NK-92 treated with Interleukin-12 subunit alpha and Interleukin-12 subunit beta, amount 100 ng/mL, for 24 hours (cell line): ENCODE measurements at regions not wholly inside any gene's neighbourhood (a gene's known extent, or its start where the extent isn't known, plus 50 kb on each side); places are given as distances from the start of the nearest gene placed in this dataset.
"Not testable (repeated sequence)": the region's sequence is repeated elsewhere in the genome, so short reads cannot be mapped to it uniquely, and the experiment has no call there.

Source experiments
- DNase-seq: peaks from one replicate; lab custom pipeline; 2025; lab: John Stamatoyannopoulos, UW

DNA sequence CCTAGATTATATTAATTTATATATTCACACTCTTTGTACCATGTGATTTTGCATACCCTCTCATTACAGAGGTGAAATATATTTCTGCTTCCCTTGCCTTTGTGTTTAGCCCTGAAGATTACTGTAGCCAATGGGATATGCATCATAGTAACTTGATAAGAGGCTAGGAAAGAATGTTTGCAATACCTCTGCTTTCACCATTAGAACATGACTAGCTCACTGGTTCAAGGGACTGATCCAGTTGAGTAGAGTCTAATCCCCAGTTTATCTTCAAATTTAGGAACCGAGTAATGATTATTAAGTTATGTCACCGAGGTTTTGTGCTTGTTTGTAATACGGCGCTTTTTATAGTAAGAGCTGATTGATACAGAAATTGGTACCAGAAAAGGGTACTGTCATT lies 552.6 kb upstream of the GJE1 start:
- no peak for DNase-seq

GRCh38 chr6:141576751-141577150 lies 556.0 kb upstream of the GJE1 start:
- DNase-seq = no peak

DNA sequence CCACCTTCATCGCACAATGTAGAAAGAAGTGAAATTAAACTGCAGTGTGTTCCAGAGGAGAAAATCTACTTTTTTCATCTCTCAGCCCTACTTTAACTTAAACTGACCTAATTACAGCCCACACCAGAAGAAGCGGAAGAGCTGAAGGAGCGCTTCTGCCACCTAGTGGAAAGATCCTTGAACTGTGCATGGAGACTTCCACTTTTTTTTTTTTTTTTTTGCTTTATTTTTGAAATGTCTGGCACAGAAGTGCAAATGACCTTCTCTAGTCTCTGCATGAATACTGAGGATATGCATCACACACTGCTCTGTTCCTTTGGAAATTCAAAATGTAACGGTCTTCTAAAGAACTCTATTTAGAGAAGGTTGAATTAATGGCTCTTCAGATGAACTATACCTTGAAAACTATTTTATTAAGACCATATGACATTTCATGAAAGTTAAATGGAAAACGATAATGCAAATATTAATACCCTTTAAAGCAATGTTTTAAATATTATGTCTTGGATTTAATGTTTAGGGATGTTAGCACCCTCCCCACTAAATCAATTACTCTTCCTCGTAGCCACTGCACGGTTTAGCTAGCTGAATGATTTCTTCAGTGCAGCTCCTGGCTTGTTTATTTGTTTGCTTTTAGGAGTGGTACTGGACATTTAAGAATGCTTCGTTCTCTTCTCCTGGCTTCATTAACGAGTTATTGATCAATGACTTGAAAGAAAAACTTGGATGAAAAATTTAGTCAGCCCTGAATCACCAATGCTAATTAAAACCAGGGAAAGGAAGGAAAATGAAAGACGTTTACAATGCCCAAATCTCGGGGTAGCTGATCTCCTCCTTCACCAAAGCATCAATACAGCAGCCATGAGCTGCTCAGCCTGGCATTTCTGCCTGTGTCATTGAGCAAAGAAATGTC lies 569.6 kb upstream of the GJE1 start:
- DNase-seq = no peak

DNA sequence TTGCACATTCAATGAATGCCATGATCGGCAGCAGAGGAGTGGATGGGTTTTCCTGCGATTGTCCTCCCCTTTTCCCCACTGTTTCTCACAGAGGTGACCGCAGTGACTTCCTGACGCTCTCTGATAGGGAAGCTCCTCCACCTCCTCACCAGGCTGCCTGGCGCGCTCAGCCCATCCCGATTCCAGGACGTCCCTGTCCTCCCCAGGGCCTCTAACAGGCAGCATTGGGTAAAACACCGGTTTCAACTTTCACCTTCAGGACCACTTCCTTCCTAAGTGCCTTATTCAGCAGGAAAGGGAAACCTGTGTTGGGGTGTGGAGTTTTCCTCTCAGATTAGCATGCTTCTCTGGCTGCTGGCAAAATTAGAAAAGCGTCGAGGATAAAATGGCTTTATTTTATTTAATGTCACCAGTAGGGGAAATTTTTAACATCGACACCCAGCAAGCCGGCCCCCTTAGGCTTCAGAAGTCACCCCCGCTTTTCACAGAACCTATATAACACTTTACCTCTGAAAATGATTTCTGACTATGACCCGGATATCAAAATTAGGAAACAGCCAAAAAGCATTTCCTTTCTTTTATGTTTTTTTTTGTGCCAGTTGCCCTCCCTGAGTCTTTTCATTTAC lies 570.4 kb upstream of the GJE1 start:
- no peak for DNase-seq

DNA sequence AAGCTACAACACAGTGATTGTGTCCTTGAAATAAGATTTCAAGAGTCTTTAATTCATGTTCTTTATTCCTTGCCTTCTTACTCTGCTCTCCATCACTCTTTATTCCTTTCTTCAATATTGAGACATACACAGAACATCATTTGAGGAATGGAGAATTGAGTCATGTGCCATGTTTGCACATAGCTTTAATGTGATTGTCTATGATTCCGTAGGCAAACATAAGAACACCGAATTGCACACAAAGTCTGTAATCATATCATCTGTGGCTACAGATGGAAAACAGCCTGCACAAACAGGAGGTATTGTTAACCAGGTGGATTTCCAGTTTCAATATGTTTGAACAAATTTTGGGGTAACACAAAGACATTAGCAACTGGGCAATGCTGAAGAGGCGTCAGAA lies 571.6 kb upstream of the GJE1 start:
- no peak for DNase-seq

- no peak for DNase-seq
These were observed 580.3 kb upstream of the GJE1 start for GRCh38 chr6:141552463-141552862.

DNA sequence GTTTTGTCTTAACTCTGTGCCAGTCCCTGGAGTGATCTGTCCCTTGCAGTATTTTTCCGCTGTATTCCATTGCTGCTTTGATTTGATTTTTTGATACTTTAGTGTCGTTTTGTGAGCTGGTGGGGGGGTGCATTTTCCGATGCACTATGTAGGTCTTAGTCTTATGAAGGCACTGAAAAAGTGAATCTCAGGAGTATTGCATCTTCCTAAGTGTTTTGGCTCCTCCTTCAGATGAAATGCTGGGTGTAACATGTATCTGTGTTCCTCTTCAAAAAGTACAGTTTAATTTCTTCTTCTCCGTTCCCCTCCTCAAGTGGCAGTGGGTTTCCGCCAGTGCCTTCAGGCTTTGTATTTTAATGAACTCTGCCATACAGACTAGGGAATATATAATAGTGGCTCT lies 580.7 kb upstream of the GJE1 start:
- no peak for DNase-seq

GRCh38 chr6:141551318-141551717 lies 581.4 kb upstream of the GJE1 start:
- no peak for DNase-seq

DNA sequence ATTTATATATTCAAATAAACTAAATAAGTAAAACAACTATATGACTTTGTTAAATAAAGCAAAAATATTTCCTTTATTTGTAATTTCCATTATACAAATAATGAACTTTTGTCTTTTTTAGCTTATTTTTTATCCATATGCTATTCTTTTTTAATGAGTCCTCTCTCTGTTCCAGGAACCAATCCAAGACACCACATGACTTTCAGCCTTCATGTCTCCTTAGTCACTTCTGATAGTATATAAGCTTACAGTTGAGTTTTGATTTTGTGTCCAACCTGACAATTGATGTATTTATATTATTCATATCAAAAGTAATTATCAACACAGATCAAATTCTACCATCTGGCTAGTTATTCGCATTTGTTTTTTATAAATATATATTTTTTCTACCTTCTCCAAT lies 582.3 kb upstream of the GJE1 start:
- DNase-seq = no peak

GRCh38 chr6:141548966-141549365 lies 583.8 kb upstream of the GJE1 start:
- DNase-seq = no peak

- no peak for DNase-seq
These were observed 591.0 kb upstream of the GJE1 start for GRCh38 chr6:141541581-141542324.

DNA sequence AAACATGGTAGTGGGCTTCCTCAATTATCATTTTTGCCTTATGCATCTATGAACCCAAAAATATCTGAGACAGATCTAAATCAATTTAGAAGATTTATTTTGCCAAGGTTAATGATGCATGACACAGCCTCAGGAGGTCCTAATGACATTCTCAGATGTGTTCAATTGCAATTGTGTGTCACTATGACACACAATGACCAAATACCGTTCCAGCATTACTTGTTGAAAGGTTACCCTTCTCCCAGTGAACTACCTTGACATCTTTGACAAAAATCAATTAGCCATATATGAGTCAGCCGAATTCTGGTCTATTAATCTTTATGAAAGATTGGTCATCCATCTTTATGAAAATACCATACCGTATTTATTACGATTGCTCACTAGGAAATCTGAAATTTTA lies 592.5 kb upstream of the GJE1 start:
- no peak for DNase-seq

GRCh38 chr6:141539617-141540016 lies 593.1 kb upstream of the GJE1 start:
- DNase-seq = no peak

DNA sequence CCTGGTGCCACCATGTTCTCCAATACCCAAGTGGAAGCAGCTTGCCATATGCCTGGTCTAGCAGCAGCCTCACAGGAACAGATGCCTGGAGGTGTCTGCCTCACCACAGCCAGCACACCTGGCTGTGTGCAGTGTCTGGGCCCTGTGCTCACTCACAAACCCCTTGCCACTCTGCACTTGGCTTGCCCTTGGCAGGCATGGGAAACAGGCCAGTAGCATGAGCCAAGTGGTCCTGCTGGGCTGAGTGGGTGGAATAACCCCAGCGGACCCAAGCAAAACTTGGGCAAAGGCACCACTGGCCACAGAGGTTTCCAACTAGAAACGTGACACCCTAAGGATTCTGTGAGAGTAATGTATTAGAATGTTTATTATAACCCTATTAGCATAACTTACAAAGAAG lies 600.5 kb upstream of the GJE1 start:
- no peak for DNase-seq

DNA sequence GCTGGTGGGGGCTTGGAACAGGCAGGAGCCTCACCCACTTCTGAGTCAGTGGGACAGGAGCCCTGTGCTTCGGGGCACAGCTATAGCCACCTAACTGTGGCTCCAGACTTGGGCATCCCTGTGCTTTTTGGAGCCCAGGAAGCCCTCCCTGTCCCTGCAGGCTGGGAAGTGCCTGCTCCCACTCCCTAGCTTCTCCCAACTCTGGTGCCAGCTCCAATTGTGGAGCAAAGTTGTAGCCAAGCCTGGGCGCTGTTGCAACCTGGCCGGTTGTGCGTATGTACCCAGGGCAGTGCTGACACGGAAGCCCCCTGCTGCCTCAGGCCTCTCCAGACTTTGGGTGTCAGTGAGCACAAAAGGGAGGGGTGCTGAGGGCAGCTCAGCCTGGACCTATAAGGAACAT lies 601.7 kb upstream of the GJE1 start:
- no peak for DNase-seq

- DNase-seq = no peak
These were observed 604.1 kb upstream of the GJE1 start for GRCh38 chr6:141528596-141528995.

GRCh38 chr6:141526985-141527384 lies 605.7 kb upstream of the GJE1 start:
- DNase-seq = no peak

DNA sequence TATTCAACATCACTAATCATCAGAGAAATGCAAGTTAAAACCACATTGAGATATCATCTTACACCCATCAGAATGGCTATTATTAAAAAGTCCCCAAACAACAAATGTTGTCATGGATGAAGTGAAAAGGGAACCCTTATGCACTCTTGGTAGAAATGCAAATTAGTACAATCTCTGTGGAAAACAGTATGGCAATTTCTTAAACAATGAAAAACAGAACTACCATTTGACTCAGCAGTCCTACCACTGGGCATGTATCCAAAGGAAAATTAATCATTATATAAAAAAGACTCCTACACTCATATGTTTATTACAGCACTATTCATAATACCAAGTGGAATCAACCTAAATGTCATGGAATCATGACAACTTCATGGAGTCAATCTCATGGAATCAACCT lies 611.3 kb upstream of the GJE1 start:
- no peak for DNase-seq

- no peak for DNase-seq
These were observed 618.9 kb upstream of the GJE1 start for GRCh38 chr6:141513830-141514229.

GRCh38 chr6:141510803-141511202 lies 621.9 kb upstream of the GJE1 start:
- DNase-seq = no peak

DNA sequence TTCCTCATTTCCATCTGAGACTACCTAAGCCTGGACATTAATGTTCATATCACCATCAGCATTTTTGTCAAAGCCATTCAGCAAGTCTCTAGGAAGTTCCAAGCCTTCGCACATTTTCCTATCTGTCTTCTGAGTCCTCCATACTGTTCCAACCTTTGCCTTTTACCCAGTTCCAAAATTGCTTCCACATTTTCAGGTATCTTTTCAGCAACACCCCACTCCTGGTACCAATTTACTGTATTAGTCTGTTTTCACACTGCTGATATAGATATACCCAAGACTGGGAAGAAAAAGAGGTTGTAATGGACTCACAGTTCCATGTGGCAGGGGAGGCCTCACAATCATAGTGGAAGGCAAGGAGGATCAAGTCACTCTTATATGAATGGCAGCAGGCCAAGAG lies 626.7 kb upstream of the GJE1 start:
- not testable (repeated sequence) for DNase-seq

GRCh38 chr6:141504318-141504717 lies 628.4 kb upstream of the GJE1 start:
- DNase-seq = not testable (repeated sequence)

- no peak for DNase-seq
These were observed 631.1 kb upstream of the GJE1 start for GRCh38 chr6:141501616-141502015.
